ENCODE measurements at regions not wholly inside any gene's neighbourhood (a gene's known extent, or its start where the extent isn't known, plus 50 kb on each side); places are given as distances from the start of the nearest gene placed in this dataset.

GRCh38 chr4:133943081-133943480 is 258.5 kb downstream of the PABPC4L start:
- CTCF ChIA-PET, result no interaction called here
- no TSS peak for BruUV-seq (replicated peaks)
- Mint-ChIP-seq H3K9me3 (ENCODE audit: low read depth, unreplicated experiment) (no peaks in the 10 kb centered on the region), H3K27me3 (ENCODE audit: unreplicated experiment) (no peaks in the 10 kb centered on the region), H3K4me3 (ENCODE audit: low read depth, unreplicated experiment) (no peak overlapping the region), H3K36me3 (ENCODE audit: insufficient read depth, unreplicated experiment) (no peaks in the 10 kb centered on the region), H3K4me1 (ENCODE audit: low read depth, unreplicated experiment) (no peaks in the 10 kb centered on the region), H3K27ac (ENCODE audit: unreplicated experiment) (no peak overlapping the region)
- intact Hi-C loops (cut with micrococcal nuclease; ENCODE audit: unreplicated experiment), result no loop called here
- no peak for DNase-seq
- TF ChIP-seq CTCF (IDR thresholded peaks at IDR 0.05; ENCODE audit: unreplicated experiment), result no peak

- Mint-ChIP-seq H3K9me3 (ENCODE audit: low read depth, unreplicated experiment) (no peaks in the 10 kb centered on the region), H3K27ac (ENCODE audit: unreplicated experiment) (no peak overlapping the region), H3K36me3 (ENCODE audit: insufficient read depth, unreplicated experiment) (no peaks in the 10 kb centered on the region), H3K27me3 (ENCODE audit: unreplicated experiment) (no peaks in the 10 kb centered on the region), H3K4me1 (ENCODE audit: low read depth, unreplicated experiment) (no peaks in the 10 kb centered on the region), H3K4me3 (ENCODE audit: low read depth, unreplicated experiment) (no peak overlapping the region)
- no peak for TF ChIP-seq CTCF (IDR thresholded peaks at IDR 0.05; ENCODE audit: unreplicated experiment)
- intact Hi-C loops (cut with micrococcal nuclease; ENCODE audit: unreplicated experiment), result no loop called here
- BruUV-seq (replicated peaks), result no TSS peak
- CTCF ChIA-PET, result no interaction called here
- no peak for DNase-seq
Observed at GRCh38 chr4:133938061-133938460, 263.5 kb downstream of the PABPC4L start.

DNA sequence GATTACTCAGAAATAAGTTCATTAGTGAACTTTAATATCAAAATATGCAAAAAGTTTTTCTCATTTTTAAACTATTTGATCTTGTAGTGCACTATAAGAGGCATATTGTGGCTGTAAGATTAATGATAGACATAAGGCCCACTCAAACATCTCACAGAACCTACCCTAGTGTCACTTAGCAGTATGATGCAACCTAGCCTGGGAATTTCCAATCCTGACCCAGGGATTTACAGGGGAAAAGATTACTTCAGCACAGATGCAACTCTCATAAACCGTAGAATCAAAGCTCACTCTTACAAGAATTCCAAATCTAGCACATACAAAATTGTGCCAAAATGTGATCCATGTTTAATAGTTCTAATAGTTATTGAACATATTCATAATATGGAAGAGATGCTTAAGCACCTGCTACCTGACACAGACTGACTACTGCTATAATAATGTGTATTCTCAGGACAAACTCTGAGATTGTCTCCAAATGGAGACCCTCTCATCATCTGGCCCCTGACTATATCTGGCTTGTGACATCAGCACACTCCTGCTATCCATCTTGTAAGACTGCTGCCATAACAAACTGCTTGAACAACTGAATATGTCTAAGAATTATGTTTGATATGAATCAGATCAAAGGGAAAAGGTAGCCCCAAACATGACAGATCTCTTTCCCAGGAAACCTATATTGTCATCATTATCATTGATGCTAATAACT is 271.9 kb downstream of the PABPC4L start:
- H3K4me3 Mint-ChIP-seq (ENCODE audit: low read depth, unreplicated experiment), result no peak overlapping the region
- CTCF ChIA-PET, result no interaction called here
- no peaks in the 10 kb centered on the region for H3K9me3 Mint-ChIP-seq (ENCODE audit: low read depth, unreplicated experiment)
- H3K27ac Mint-ChIP-seq (ENCODE audit: unreplicated experiment), result no peak overlapping the region
- BruUV-seq (replicated peaks), result no TSS peak
- intact Hi-C loops (cut with micrococcal nuclease; ENCODE audit: unreplicated experiment), result no loop called here
- DNase-seq, result no peak
- H3K4me1 Mint-ChIP-seq (ENCODE audit: low read depth, unreplicated experiment), result no peaks in the 10 kb centered on the region
- no peaks in the 10 kb centered on the region for H3K36me3 Mint-ChIP-seq (ENCODE audit: insufficient read depth, unreplicated experiment)
- H3K27me3 Mint-ChIP-seq (ENCODE audit: unreplicated experiment), result no peaks in the 10 kb centered on the region
- TF ChIP-seq CTCF (IDR thresholded peaks at IDR 0.05; ENCODE audit: unreplicated experiment), result no peak

- CTCF ChIA-PET, result interaction anchor here (1.1 kb wide), 1 partner anchor 767 kb away, joined by 3 read pairs; no protein-coding TSS in a partner anchor
- intact Hi-C loops (cut with micrococcal nuclease; ENCODE audit: unreplicated experiment), result no loop called here
- H3K27ac Mint-ChIP-seq (ENCODE audit: unreplicated experiment), result no peak overlapping the region
- no peaks in the 10 kb centered on the region for H3K4me1 Mint-ChIP-seq (ENCODE audit: low read depth, unreplicated experiment)
- DNase-seq, result no peak
- no peak overlapping the region for H3K4me3 Mint-ChIP-seq (ENCODE audit: low read depth, unreplicated experiment)
- H3K9me3 Mint-ChIP-seq (ENCODE audit: low read depth, unreplicated experiment), result no peaks in the 10 kb centered on the region
- no peak for TF ChIP-seq CTCF (IDR thresholded peaks at IDR 0.05; ENCODE audit: unreplicated experiment)
- no peaks in the 10 kb centered on the region for H3K27me3 Mint-ChIP-seq (ENCODE audit: unreplicated experiment)
- no peaks in the 10 kb centered on the region for H3K36me3 Mint-ChIP-seq (ENCODE audit: insufficient read depth, unreplicated experiment)
- no TSS peak for BruUV-seq (replicated peaks)
Observed at GRCh38 chr4:133921280-133922195, 280.1 kb downstream of the PABPC4L start.

Data from Calu3 (cell line).